NT2/D1 (cell line): ENCODE measurements at regions not wholly inside any gene's neighbourhood (a gene's known extent, or its start where the extent isn't known, plus 50 kb on each side); places are given as distances from the start of the nearest gene placed in this dataset.

Experiments
- SUZ12 ChIP-seq: IDR thresholded peaks from 2 replicates; pipeline ENCODE4 v1.6.1; 2011; ENCODE audit not compliant: insufficient read length, insufficient read depth; ENCODE audit errors: extremely low read depth
- YY1 ChIP-seq: IDR thresholded peaks from 2 replicates; pipeline ENCODE4 v1.6.1; 2011; ENCODE audit not compliant: insufficient read length, insufficient read depth

DNA sequence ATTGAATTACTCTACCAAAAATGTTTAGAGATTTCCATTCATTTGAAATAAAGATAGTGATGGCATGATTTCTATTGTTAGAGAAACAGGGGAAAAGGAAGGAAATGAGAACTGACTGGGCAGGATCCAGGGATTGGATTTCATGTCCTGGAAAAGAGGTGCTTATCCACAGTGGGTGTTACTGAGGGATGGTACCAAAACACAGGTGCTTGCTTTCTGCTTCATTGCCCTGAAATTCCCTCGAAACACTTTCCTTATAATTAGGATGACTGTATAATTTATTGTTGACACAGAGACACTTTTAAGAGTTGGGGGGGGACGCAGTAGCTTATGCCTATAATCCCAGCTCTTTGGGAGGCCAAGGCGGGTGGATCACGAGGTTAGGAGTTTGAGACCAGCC is 185.0 kb upstream of the KCNK2 start:
- no peak for TF ChIP-seq SUZ12
- TF ChIP-seq YY1, result no peak
